Renal pelvis (tissue), 1 donor: ENCODE measurements at regions not wholly inside any gene's neighbourhood (a gene's known extent, or its start where the extent isn't known, plus 50 kb on each side); places are given as distances from the start of the nearest gene placed in this dataset.

Source experiments
- DNase-seq: peaks from one replicate; pipeline ENCODE4 v3.0.0-alpha.2; 2013

DNA sequence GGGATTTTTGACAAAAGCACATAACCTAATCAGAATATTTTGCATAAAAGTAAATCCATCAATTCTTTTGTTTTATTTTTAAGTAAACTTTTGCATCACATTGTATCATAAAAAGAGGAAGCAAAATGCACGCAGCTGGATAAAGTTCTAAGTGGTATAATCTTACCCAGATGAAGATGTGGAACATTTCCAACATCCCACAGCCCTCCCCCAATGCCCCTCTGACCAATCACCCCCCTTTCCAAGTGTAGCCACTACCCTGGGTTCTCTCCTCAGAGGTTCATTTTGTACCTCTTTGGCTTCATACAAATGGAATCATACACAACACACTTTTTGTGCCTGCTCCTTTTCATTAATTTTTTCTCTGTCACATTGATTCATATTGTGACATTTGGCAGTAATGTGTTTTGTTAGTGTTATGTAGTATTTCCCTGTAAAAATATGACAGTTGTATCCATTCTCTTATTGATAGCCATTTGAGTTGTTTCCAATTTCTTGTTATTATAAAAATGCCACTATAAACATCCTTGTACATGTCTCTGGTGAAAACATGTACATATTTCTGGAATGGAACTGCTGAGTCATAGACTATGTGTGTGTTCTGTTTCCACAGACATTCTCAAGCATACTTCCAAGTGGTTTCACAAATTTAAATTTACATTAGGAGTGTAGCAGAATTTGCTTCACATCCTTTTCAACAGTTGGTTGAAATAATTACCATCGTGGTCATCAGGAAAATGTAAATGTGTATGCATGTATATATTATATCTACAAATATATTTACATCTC lies 92.9 kb upstream of the SYNDIG1 start:
- DNase-seq = no peak

DNA sequence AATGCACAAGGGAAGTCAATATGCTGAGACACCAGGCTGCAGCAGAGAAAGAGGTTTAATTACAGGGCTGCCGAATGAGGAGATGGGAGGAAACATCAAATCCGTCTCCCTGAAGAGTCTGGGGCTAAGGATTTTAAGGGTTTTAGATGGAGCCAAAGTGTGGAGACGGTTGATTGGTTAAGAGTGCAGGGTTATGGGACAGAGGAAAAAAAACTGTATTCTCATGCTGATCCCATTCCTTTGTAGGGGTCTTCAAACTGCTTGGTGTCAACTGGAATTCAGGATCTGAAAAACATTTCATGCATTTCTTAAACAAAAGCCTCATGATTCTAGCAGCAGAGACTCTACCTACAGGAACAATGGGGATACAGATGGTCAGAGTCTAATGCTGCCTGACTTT lies 96.1 kb upstream of the SYNDIG1 start:
- DNase-seq = no peak

DNA sequence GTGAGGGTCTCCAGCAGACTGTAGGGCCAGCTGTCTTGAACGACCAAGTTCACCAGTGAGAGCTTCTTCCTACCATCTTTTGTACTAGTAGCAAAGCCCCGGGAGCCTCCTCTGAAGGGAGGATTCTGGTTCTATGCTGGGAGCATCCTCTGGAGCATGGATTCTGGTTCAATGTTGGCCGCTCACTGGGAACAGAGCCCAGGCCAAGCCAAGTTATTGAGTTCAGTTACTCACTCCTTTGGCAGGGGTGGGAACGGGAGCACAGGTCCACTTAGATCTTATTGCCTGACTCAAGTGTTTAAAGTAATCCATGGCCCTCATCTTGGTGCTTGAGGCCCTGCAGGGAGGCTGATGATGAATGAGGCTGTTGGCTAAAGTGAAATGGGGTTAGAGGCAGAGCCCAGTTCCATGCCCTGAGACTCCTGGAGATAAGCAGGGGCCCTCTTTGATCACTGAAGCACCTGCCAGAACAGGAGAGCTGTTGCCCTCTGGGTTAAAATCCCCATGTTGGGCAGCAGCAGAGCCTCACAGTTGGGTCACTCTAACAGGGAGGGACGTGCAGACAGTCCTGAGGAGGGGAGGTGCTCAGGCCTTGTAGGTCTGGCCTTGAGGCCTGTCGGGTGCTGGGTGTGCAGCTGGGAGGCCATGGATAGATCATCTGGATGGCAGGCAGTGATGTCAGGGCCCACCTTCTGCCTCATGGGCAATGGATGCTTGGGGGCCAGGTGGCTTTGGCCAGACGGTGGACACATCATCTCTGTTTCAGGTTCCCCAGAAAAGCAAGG lies 98.3 kb upstream of the SYNDIG1 start:
- no peak for DNase-seq

DNA sequence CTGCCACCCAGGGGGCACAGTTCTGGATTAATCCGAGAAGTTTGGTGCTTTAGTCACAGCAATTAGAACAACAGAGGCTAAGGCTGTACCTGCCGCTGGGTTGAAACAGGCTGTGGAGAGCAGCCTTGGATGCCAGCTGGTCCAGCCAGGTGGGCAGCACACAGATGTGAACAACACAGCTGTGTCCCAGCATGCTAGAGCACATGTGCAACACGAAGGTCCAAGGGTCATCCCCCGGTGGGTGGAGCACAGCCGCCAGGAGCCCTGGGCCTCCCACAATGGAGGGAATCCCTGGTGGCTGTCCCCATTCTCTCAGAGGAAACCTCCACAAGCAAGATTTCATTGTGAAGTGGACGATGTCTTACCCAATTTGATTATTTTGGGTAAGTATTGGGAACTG lies 99.2 kb upstream of the SYNDIG1 start:
- no peak for DNase-seq

DNA sequence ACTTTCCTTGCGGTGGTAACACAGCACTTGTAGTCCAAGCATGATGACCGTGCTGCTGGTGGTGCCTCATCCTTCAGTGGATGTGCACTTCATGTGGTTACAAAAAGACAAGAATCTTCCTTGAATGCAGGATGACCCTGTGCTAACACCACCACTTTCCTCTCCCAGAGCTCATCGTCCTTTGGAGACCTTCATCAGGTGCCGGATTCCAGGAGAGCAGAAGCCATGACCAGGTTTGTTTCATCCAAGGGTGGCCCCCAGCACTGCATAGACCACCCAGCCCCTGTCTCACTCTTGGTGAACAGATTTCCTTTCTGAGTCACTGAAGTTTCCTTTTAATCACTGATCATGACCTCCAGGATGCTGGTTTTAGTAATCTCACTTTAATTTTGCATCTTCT lies 101.2 kb upstream of the SYNDIG1 start:
- no peak for DNase-seq

DNA sequence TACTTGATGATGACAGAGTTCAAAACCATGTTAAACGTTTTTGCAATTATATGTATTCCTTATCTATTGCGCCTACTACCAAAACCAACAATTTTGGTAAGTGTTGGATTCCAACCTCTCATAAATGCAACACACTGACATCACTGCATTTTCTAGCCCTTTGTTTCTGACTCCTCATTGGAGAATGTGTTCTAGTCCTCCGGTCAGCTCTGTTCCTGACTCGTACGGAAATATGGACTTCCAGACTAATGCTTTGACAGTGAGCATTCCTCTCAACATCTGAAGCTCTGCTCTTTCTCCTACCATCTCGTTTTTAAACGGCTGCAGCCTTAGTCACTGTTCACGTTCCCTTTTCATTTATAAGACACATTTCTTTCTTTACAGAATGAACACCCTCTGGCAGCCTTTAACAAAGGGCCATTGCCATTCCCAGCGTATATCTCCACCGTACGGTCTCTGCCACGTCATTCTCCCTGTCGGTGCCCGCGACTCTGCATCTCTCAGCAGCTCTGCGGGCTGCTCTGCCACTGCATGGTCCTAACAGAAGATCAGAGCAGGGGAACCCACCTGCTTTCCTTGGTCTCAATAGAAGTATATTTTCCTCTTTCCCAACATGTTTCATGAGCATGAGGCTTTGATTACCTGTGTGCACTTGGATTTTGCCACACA lies 103.0 kb upstream of the SYNDIG1 start:
- no peak for DNase-seq

DNA sequence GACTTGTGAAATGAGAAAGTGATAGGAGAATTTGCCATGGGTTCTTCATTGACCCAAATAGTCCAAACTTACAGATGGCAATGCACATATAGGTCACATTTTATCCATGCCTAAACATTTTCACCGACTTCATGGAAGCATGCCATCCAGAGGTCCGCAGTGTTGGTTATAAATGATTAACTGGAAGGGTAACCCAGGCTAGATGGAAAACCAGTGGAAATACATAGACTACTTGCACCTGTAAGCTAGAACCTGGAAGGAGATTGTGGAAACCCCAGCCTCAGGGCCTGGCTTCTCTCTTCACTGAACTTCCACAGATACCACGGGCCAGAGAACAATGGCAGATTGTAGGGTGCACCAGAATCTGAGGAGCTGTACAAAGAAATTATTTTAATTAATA lies 103.8 kb upstream of the SYNDIG1 start:
- DNase-seq = no peak

DNA sequence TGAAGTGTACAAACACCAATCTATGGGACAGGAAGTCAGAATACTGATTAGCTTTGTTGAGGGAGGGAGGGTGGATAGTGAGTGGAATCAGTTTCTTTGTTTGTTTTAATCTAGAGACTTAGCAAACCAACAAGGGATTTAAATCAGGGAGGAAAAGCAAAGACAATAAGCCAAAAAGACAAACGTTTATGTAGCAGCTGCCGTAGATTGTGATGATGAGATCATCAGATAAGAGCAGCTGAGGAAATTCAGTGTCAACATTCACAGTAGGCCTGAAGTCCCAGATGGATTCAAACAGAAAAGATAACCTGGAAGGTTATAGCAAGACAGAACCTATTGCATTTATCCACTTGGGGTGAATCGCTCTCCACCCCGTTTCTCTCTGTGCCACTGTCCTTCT lies 104.9 kb upstream of the SYNDIG1 start:
- no peak for DNase-seq

DNA sequence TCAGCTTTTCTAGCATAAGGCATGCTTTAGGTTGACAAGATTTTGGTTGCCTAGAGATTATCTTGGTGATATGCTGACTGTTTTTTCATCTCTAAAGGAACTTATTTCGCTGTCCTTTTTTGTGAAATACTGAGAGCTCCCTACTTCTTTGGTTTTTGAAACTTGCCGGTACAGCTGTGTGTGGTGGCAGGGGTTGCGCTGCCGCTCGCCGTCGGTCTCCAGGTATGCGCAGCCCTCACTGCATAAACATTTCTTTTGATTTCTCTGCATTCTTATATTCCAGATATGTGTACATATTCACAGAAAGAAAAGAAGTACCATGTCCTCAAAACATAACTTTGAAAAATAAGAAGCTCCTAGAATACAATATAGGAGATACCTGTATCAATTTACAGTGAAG lies 106.4 kb upstream of the SYNDIG1 start:
- no peak for DNase-seq

DNA sequence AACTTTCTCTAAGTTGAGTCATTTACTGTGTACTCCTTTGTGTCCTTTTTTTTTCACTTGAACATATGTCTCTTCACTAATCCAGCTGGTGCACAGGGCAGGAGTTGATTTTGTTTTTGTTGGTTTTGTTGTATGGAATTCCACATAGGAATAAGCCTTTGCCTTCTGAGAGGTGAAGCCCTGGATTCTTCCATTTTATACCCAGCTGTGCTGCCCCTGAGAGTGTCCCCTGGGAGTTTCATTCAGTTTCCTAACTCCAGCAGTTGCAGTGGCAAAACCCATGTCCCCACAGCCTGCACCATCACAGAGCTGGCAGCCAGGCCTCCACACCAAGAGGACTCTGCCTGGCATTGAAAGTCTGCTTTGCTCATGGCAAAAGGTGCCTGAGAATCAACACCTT lies 107.3 kb upstream of the SYNDIG1 start:
- no peak for DNase-seq

DNA sequence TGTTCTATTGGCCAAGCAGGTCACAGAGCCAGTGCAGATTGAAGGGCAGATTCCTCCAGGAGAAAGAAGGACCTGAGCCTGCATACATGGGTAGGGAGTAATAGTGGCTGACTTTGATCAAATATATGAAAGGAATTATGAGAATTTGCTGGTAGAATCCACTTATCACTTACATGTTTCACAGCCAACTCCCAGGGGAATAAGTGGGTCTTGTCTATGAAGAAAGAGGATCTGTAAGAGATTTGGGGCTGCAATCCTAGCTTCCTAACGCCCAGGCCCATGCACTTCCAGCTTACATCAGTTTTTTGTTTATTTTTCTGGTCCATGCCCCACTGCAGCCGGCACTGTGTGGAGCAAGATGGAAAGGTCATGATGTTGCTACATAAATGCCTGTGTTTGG lies 107.9 kb upstream of the SYNDIG1 start:
- DNase-seq = no peak

DNA sequence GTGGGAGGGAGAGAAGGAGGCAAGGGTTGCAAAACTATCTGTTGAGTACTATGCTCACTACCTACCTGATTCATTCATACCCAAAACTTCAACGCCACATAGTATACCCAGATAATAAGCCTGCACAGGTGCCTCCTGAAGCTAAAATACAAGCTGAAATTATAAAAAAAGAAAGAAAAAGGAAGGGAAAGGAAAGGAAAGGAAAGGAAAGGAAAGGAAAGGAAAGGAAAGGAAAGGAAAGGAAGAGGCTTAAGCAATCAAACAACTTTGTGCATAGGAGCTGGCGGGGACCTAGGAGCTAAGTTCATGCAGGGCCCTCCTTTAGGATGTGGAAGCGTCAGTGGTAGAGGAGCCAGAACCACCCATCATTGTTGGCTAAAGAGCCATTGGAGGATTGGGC lies 108.9 kb upstream of the SYNDIG1 start:
- no peak for DNase-seq

DNA sequence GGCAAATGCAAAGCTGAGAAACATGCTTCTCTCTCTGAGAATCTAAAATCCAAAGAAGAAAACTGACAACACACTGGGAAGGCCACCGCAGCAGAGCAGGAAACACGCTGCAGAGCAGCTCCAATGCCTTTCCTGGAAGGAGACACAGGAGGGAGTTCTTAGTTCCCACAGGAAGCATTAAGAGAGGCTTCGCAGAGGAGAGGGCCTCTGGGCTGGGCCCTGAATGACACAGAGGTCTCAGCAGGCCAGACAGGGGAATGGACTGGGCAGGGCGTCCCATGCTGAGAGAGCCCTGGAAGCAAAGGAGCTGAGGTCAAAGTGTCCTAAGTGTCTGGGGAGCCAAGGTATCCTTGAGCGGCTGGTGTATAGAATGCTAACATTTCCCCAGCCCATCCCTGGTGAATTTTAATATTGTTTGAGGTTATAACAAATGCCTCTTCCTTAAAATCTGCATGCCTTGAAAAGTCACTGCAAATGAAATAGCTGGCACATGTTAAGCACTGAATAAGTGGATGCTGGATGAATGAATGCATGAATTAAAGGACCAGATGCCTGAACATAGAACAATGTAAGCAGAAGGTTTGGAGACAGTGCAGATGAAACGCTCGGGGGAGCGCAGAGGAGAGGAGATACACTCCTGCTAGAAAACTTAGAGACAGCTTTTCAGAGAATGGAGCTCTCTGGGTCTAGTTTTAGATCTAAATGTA lies 110.0 kb upstream of the SYNDIG1 start:
- DNase-seq = no peak

DNA sequence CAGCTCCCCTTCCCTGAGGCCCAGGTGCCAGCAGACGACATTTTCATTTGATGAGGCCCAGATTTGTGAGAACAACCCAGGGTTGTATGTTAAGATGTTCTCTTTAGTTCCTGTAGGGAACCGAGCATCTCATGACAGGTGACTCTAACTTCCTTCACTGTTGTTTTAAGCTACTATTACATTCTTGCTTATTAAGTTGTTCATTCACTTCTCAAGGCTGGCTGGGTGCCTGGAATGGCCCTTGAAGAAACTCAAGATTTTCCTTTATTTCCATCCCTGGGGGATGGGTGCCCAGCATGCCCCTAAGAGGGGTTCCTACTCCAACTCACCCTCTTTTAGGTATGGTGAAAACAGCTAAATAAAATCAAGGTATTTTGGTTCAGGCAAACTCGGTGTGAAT lies 111.5 kb upstream of the SYNDIG1 start:
- DNase-seq = no peak

DNA sequence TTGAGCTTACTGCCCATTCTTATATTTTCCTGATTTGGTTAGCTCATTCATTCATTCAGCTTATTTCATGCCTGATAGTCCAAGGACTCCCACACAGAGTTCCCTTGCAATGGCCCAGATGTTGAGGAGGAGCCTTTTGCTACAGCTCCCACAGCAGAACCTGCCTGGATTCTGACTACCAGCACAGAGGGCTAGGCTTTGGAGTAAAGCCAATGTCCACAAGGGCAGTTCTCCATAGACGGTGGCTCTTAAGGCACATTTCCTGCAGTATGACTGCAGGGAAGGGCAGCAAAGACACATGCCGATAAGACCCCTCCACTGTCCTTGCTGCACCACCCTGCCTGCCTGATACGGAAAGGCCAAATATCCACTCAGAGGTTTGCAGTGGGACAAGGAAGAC lies 112.3 kb upstream of the SYNDIG1 start:
- DNase-seq = peak; percentile 50

DNA sequence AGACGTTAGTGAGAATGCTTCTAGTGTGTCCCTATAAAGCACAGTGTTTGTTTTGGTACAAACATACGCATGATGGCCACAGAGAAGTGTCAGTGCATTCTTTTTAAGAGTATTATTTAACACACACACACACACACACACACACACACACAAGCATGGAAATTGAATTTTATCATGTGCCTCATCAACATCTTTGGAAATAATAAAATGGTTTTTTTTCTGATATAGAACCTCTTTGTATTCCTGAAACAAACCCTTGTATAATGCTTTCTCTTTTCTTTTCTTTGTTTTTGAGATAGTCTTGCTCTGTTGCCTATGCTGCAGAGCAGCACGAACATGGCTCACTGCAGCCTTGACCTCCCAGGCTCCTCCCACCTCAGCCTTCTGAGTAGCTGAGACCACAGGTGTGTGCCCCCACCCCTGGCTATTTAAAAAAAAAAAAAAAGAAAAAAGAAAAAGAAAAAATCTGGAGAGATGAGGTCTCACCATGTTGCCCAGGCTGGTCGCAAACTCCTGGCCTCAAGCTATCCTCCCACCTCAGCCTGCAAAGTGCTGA lies 116.2 kb upstream of the SYNDIG1 start:
- DNase-seq = no peak

DNA sequence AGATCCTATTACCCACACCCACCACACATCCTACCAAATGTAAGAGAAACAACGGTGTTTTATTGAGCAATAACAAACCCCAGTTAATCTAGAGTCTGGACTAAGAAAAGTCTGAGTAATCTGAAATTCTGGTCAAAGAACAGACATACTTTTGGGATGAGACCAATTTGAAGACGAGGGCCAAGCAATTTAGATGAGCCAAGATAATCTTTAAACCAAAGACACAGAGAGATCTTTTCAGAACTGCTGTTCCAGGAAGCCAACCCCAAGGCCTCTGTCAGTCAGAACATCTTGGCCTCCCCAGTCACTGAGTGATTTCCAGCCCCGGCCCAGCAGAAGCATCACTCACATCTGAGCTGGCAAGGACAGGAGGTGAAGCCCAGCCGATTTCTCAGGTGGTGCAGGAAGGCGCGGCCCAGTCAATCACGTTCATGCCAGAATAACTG lies 118.5 kb upstream of the SYNDIG1 start:
- no peak for DNase-seq

DNA sequence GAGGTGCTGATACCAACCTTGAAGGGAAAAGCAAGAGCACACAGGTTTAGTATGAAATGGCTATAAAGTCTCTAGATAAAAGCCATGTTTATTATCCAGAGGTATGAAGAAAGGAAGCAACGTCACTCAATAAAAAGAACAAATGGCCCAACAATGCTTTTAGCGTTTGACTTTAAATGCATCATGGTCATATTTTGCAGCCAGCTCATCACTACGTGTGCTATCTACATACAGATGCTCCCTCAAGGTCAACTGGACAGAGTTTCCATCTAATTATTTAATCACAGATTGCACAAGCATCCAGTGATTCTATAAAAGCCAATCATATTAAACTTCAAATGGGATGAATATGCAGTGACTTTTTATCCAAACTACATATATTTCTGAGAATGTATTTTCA lies 127.6 kb upstream of the SYNDIG1 start:
- no peak for DNase-seq

DNA sequence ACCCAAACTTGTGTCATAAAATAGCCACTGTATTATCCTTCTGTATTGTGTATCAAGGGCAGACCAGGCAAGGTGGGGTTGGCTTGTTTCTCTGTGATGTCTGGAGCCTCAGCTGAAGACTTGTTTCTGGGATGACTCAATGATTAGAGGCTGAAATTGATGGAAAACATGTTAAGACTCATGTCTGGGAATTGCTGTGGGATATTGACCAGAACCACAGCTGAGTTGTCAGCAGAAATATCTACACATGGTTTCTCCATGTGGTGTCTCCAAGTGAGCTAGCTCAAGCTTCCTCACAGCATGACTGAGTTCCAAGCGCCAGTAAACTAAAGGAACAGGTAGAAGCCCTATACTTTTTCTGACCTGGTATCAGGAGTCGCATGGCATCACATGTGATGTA lies 128.5 kb upstream of the SYNDIG1 start:
- no peak for DNase-seq

DNA sequence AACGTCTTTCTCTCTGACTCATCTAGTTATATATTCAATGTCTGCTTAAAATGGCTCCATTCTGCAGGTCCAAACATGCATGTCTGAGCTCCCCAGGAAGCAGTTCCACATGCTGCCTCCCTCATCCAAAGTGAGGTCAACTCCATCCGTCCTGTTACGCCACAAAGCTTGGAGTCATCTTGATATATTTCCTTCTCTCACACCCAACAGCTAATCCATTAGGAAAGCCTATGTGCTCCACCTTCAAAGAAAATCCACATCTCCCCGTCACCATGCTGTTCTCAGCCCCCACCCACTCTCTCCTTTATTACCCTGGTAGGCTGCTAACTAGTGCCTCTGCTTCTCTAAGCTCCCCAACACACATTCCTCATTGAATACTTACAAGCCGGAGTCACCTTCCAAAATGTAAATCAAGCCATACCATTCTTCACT lies 130.2 kb upstream of the SYNDIG1 start:
- DNase-seq = no peak

DNA sequence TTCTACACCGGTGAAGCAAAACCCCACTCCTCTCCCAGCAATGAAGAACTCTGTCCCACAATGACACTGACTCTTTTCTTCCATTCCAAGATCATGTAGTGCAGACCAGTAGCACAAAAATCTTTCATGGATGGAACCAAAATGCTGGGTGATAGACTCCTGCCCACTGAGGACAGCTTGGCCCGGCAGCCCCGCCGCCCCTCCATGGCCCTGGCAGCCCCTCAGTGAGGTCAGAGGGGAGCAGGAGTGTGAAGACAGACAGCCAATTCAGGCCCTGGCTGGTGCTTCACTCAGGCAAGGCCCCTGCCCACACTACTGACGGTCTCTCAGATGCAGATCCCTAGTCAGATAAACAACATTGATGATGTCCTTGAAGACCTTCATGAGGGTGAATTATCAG lies 131.9 kb upstream of the SYNDIG1 start:
- no peak for DNase-seq

DNA sequence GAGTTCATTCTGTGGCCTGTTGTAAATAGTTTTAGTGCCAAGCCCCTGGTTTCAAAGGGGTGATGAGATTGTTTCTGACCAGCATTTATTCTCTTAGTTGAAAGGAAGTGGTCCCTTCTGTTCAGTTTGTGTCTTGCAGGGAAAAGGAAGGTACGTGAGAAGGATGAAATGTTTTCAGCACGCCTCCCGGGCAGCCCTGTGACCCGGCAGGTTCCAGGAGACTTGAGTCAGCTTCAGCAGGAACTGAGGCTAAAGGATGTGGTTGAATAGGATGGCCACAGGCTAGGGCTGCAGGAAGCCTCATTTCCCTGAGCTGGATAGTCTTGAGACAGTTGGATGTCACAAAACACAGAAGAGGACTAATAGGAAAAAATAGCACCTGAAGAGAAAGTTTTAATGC lies 132.4 kb upstream of the SYNDIG1 start:
- no peak for DNase-seq
